Erythroblast (primary cell): ENCODE measurements at regions not wholly inside any gene's neighbourhood (a gene's known extent, or its start where the extent isn't known, plus 50 kb on each side); places are given as distances from the start of the nearest gene placed in this dataset.

ENCODE experiments used
- GATA1 ChIP-seq: IDR thresholded peaks from 2 replicates; pipeline ENCODE4 v1.6.1; 2011; ENCODE audit warnings: low read depth, mild to moderate bottlenecking, control low read depth, low read length, moderate library complexity
- POLR2A ChIP-seq: IDR thresholded peaks from 2 replicates; pipeline ENCODE4 v1.6.1; 2011; ENCODE audit warnings: mild to moderate bottlenecking, low read length

DNA sequence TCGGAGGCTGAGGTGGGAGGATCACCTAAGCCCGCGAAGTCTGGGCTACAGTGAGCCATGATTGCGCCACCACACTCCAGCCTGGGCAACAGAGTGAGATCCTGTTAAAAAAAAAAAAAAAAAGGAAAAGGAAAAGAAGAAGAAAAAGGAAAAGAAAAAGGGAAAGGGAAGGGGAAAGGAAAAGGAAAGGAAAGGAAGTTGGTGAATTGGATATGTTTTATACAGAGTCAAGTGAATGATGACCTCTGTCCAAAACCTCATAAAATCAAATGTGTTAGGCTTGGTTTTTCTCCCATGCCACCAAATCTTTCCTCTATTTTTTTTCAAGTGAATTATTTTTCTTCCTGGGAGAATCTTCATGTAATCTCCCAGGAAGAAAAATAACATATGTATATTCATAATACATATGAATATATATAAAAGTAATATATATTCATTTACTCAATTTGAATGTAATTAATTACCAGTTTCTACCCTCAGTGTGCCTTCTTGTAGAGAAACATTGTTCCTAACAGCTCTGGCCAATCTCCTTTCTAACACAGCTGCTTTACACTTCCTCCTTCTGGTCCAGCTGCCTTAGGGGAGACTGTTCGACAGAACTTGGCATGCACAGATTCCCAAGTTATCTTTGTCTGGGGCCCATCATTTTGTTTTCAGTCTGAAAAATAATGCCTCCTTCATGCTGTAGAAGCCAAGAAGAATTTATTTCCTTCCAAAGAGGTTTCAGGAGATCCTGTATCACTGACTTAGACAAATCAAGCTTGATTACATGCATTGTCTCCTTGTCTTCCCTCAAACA is 111.9 kb downstream of the CCDC34 start:
- TF ChIP-seq POLR2A (no peak), GATA1 (no peak)
